Gastroesophageal sphincter (tissue), 3 donors: ENCODE measurements at regions not wholly inside any gene's neighbourhood (a gene's known extent, or its start where the extent isn't known, plus 50 kb on each side); places are given as distances from the start of the nearest gene placed in this dataset.

Source experiments
- EP300 ChIP-seq: sonication (generic); formaldehyde crosslinking; IDR thresholded peaks from one replicate; pipeline ENCODE4 v1.6.1; 2017; ENCODE audit warnings: antibody characterized with exemption, mild to moderate bottlenecking
- POLR2AphosphoS5 ChIP-seq: sonication (generic); formaldehyde crosslinking; IDR thresholded peaks from one replicate; pipeline ENCODE4 v1.6.1; 2017; ENCODE audit warnings: antibody characterized with exemption
- TF ChIP-seq, protein P1 (sequence below), 4 experiments: fragments of 200-600 bp in 2 of 4; fragments of 450-650 bp in 2 of 4; sonication (generic) in 1 of 4; IDR thresholded peaks; one replicate each; pipeline ENCODE4 v1.5.1; 2017 to 2019; ENCODE audit warnings: antibody characterized with exemption in 4 of 4, mild to moderate bottlenecking in 2 of 4, moderate library complexity in 2 of 4

DNA sequence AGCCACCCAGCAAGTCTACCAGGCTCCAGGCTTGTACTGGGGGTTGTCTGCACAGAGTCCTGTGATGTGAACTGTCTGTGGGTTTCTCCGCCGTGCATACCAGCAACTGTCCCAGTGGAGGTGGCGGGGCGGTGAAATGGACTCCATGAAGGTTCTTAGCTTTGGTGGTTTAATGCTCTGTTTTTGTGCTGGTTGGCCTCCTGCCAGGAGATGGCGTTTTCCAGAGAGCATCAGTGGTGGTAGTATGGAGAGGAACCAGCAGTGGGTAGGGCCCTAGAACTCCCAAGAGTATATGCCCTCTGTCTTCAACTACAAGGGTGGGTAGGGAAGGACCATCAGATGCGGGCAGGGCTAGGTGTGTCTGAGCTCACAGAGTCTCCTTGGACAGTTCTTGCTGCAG lies 303.8 kb downstream of the TMEM121 start:
- TF ChIP-seq, protein P1, sequence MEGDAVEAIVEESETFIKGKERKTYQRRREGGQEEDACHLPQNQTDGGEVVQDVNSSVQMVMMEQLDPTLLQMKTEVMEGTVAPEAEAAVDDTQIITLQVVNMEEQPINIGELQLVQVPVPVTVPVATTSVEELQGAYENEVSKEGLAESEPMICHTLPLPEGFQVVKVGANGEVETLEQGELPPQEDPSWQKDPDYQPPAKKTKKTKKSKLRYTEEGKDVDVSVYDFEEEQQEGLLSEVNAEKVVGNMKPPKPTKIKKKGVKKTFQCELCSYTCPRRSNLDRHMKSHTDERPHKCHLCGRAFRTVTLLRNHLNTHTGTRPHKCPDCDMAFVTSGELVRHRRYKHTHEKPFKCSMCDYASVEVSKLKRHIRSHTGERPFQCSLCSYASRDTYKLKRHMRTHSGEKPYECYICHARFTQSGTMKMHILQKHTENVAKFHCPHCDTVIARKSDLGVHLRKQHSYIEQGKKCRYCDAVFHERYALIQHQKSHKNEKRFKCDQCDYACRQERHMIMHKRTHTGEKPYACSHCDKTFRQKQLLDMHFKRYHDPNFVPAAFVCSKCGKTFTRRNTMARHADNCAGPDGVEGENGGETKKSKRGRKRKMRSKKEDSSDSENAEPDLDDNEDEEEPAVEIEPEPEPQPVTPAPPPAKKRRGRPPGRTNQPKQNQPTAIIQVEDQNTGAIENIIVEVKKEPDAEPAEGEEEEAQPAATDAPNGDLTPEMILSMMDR (IDR thresholded peaks at IDR 0.05), result no peak
- TF ChIP-seq EP300 (no peak), POLR2AphosphoS5 (no peak)
